ENCODE measurements at regions not wholly inside any gene's neighbourhood (a gene's known extent, or its start where the extent isn't known, plus 50 kb on each side); places are given as distances from the start of the nearest gene placed in this dataset.

GRCh38 chr5:2166306-2166978, 283.7 kb upstream of the IRX4 start:
- Mint-ChIP-seq H3K4me1 (ENCODE audit: low read depth) (no peaks in the 10 kb centered on the region), H3K27ac (no peak overlapping the region), H3K27me3 (ENCODE audit: low read depth) (no peaks in the 10 kb centered on the region), H3K9me3 (no peaks in the 10 kb centered on the region), H3K4me3 (no peak overlapping the region), H3K36me3 (ENCODE audit: low read depth) (no peaks in the 10 kb centered on the region)
- no peak for DNase-seq (ENCODE audit: low spot score)

DNA sequence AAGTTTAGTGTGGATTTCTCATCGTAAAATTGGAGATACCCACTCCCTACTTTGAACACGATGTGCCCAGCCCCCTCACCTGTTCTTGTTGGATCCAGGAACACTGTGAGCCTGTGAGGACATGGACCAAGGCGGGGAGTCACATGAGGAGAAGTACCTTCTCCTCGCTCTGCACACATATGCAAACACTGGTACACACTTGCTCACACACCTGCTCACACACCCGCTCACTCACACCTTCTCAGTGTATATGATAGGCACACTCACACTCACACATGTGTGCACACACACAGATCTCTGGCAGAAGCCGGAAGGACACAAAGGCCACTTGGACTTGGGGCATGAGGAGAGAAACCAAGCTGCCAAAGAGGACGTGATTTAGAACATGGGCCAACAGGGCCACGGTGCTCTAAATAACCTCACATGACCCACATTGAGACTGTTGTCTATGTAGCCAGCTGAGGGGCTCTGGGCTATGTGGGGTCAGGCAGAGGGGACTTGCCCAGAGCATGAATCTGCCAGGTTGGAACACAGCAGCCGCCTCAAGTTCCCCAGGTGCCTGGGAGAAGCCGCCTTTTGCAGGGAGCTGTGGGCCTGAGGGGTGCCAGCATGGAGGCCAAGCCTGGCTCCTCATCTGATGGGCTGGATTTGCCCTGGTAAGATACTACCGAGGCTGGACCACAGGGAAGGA, 283.0 kb upstream of the IRX4 start:
- Mint-ChIP-seq H3K36me3 (ENCODE audit: low read depth) (no peaks in the 10 kb centered on the region), H3K9me3 (no peaks in the 10 kb centered on the region)

DNA sequence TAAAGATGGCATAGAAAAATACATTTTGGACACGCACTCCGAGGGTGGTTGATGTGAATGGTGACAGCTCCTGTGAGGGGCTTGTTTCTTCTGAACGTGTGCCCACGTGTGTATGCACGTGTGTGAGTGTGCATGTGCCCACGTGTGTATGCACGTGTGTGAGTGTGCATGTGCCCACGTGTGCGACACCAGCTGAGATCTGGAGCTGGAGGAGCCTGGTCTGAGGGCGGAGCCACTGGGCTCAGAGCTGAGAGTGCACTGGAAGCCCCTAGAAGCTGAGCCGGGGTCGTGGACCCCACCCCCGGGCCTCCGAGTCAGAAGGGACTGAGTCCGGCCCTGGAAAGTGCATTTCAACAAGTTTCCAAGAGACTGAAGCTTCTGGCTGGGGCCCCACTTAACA, 282.5 kb upstream of the IRX4 start:
- Mint-ChIP-seq H3K36me3 (ENCODE audit: low read depth) (no peaks in the 10 kb centered on the region), H3K27ac (no peak overlapping the region), H3K9me3 (no peaks in the 10 kb centered on the region), H3K4me3 (no peak overlapping the region), H3K4me1 (ENCODE audit: low read depth) (no peaks in the 10 kb centered on the region), H3K27me3 (ENCODE audit: low read depth) (no peaks in the 10 kb centered on the region)
- DNase-seq (ENCODE audit: low spot score), result no peak

More for the DNA sequence above, 283.0 kb upstream of the IRX4 start:
- Mint-ChIP-seq H3K4me3 (no peak overlapping the region), H3K27ac (no peak overlapping the region), H3K4me1 (ENCODE audit: low read depth) (no peaks in the 10 kb centered on the region), H3K27me3 (ENCODE audit: low read depth) (no peaks in the 10 kb centered on the region)
- no peak for DNase-seq (ENCODE audit: low spot score)

- DNase-seq (ENCODE audit: low spot score), result no peak
- H3K4me1 Mint-ChIP-seq (ENCODE audit: low read depth), result no peaks in the 10 kb centered on the region
- H3K27me3 Mint-ChIP-seq (ENCODE audit: low read depth), result no peaks in the 10 kb centered on the region
- H3K4me3 Mint-ChIP-seq, result no peak overlapping the region
- H3K36me3 Mint-ChIP-seq (ENCODE audit: low read depth), result no peaks in the 10 kb centered on the region
- H3K27ac Mint-ChIP-seq, result no peak overlapping the region
- H3K9me3 Mint-ChIP-seq, result no peaks in the 10 kb centered on the region
Measured at GRCh38 chr5:2164586-2164985, 281.9 kb upstream of the IRX4 start.

GRCh38 chr5:2163940-2164490, 281.3 kb upstream of the IRX4 start:
- Mint-ChIP-seq H3K4me3 (no peak overlapping the region), H3K9me3 (no peaks in the 10 kb centered on the region), H3K27ac (no peak overlapping the region), H3K4me1 (ENCODE audit: low read depth) (no peaks in the 10 kb centered on the region), H3K27me3 (ENCODE audit: low read depth) (no peaks in the 10 kb centered on the region), H3K36me3 (ENCODE audit: low read depth) (no peaks in the 10 kb centered on the region)
- no peak for DNase-seq (ENCODE audit: low spot score)

DNA sequence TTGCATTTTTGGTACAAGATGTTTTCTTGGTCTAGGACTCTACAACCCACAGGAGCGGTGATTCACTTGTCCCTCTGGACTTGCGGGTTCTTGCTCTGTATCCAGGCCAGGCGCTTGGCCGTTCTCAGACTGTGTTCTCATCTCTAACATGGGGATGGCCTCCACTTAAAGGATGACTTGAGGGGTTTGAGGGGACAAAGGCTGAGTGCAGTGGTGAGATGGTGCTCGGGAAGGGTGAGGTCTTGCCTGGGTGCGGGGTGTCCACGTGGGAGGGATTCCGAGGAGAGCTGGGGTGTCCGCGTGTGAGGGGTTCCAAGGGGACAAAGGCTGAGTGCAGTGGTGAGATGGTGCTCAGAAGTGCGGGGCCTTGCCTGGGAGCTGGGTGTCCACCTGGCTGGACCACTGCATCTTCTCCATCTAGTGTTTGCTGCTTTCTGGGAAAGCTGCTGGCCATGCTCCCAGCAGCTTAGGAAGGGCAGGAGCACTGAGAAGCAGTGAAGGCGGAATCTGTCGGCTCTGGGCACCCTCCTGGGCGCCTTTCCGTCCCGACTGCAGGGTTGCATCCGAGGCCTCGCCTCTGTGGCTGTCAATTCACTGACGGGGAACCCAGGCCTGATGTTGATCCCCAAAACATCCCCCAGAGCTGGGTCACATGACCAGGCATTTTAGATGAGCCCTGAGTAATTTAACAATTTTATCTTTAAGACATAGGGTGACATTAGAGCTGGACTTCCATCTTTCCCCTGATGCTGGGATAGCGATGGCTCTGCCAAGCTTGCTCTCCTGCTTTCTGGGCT, 280.5 kb upstream of the IRX4 start:
- no peak overlapping the region for H3K4me3 Mint-ChIP-seq
- H3K36me3 Mint-ChIP-seq (ENCODE audit: low read depth), result no peaks in the 10 kb centered on the region
- no peak for DNase-seq (ENCODE audit: low spot score)
- no peaks in the 10 kb centered on the region for H3K9me3 Mint-ChIP-seq
- no peak overlapping the region for H3K27ac Mint-ChIP-seq
- H3K27me3 Mint-ChIP-seq (ENCODE audit: low read depth), result no peaks in the 10 kb centered on the region
- no peaks in the 10 kb centered on the region for H3K4me1 Mint-ChIP-seq (ENCODE audit: low read depth)

- Mint-ChIP-seq H3K4me1 (ENCODE audit: low read depth) (no peaks in the 10 kb centered on the region), H3K9me3 (no peaks in the 10 kb centered on the region), H3K27ac (no peak overlapping the region), H3K4me3 (no peak overlapping the region), H3K27me3 (ENCODE audit: low read depth) (no peaks in the 10 kb centered on the region), H3K36me3 (ENCODE audit: low read depth) (no peaks in the 10 kb centered on the region)
- no peak for DNase-seq (ENCODE audit: low spot score)
Measured at GRCh38 chr5:2160811-2161210, 278.1 kb upstream of the IRX4 start.

DNA sequence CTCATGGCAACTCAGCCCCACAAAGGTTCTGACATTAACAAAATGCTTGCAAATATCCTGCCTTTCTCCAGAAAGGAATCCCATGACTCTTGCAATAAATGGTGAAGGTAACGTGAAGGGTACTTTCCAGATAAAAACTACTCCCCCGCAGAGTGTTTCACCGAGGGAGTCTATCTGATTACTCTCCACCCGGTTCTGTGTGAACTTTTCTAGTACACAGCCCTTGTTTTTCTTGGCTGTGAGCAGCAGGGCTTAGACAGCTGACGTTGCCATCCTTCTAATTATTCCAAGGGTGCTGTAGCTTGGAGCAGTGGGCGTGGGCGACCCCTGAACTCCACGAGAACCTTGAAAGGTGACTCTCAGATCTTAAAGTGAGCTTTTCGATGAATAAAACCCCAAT, 276.0 kb upstream of the IRX4 start:
- Mint-ChIP-seq H3K4me3 (no peak overlapping the region), H3K27ac (no peak overlapping the region), H3K36me3 (ENCODE audit: low read depth) (no peaks in the 10 kb centered on the region), H3K4me1 (ENCODE audit: low read depth) (no peaks in the 10 kb centered on the region), H3K27me3 (ENCODE audit: low read depth) (no peaks in the 10 kb centered on the region), H3K9me3 (no peaks in the 10 kb centered on the region)
- no peak for DNase-seq (ENCODE audit: low spot score)

DNA sequence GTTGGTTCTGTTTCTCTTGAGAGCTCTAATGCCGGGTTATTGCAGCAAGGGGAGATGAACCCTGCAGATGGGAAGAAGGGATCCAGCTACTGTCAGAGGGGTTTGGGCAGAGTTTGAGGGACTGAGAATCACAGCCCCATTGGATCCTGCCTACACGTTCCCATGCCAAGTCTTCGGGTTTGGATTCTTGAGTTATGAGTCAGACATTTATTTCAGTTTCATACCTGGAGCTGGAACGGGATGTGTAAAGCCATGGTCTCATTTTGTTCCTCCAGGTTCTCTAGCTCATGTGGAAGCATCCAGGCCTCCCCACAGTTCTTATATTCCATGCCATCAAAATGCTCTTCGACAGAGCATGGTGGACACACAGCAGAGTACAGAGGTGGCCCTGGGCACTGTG, 275.4 kb upstream of the IRX4 start:
- no peak overlapping the region for H3K27ac Mint-ChIP-seq
- no peaks in the 10 kb centered on the region for H3K27me3 Mint-ChIP-seq (ENCODE audit: low read depth)
- no peak overlapping the region for H3K4me3 Mint-ChIP-seq
- no peaks in the 10 kb centered on the region for H3K9me3 Mint-ChIP-seq
- H3K36me3 Mint-ChIP-seq (ENCODE audit: low read depth), result no peaks in the 10 kb centered on the region
- DNase-seq (ENCODE audit: low spot score), result no peak
- H3K4me1 Mint-ChIP-seq (ENCODE audit: low read depth), result no peaks in the 10 kb centered on the region

GRCh38 chr5:2157372-2157771, 274.6 kb upstream of the IRX4 start:
- no peaks in the 10 kb centered on the region for H3K4me1 Mint-ChIP-seq (ENCODE audit: low read depth)
- no peak overlapping the region for H3K27ac Mint-ChIP-seq
- DNase-seq (ENCODE audit: low spot score), result no peak
- no peaks in the 10 kb centered on the region for H3K36me3 Mint-ChIP-seq (ENCODE audit: low read depth)
- no peak overlapping the region for H3K4me3 Mint-ChIP-seq
- H3K27me3 Mint-ChIP-seq (ENCODE audit: low read depth), result no peaks in the 10 kb centered on the region
- no peaks in the 10 kb centered on the region for H3K9me3 Mint-ChIP-seq

DNA sequence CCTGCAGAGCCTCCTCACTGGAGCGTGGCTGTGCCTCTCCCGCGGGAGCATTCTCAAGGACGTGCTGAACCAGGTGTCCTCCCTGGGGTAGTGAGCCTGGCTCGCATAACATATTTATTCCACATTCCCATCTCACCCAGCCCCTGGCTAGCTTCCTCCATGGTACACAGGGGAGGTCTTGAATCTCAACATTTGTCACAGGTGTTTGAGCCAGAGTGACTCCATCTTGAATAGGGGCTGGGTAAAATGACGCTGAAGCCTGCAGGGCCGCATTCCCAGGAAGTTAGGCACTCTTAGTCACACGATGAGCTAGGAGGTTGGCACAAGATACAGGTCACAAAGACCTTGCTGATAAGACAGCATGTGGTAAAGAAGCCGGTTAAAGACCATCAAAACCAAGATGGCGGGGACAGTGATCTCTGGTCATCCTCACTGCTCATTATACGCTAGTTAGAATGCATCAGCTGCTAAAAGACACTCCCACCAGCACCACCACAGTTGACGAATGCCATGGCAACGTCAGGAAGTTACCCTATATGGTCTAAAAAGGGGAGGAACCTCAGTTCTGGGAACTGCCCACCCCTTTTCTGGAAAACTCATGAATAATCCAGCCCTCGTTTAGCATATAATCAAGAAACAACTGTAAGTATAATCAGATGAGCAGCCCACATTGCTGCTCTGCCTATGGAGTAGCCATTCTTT, 273.8 kb upstream of the IRX4 start:
- no peak overlapping the region for H3K27ac Mint-ChIP-seq

DNA sequence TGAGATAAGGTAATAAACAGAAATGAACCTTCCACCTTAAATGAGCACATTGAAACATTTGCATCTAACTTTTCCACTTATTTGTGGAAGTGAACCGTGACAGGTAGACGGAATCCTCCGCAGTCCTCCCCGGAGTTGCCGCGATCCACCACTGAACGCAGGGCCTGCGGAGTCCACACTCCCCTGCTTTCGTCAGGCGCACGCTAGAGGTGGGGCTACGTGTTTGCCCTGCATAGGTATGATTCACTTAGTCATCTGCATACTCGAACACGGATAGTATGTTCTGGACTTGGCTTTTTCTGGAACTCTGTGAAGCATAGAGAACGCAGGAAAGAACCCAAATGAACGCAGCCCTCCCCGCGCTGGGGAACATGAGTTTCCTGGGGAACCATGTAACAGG, 272.8 kb upstream of the IRX4 start:
- DNase-seq (ENCODE audit: low spot score), result no peak
- H3K27me3 Mint-ChIP-seq (ENCODE audit: low read depth), result no peaks in the 10 kb centered on the region
- no peaks in the 10 kb centered on the region for H3K36me3 Mint-ChIP-seq (ENCODE audit: low read depth)
- no peaks in the 10 kb centered on the region for H3K9me3 Mint-ChIP-seq
- no peak overlapping the region for H3K4me3 Mint-ChIP-seq
- peaks cover 1% of the 10 kb centered on the region for H3K4me1 Mint-ChIP-seq (ENCODE audit: low read depth)
- no peak overlapping the region for H3K27ac Mint-ChIP-seq

More for the DNA sequence above, 273.8 kb upstream of the IRX4 start:
- Mint-ChIP-seq H3K4me1 (ENCODE audit: low read depth) (no peaks in the 10 kb centered on the region), H3K36me3 (ENCODE audit: low read depth) (no peaks in the 10 kb centered on the region), H3K27me3 (ENCODE audit: low read depth) (no peaks in the 10 kb centered on the region), H3K9me3 (no peaks in the 10 kb centered on the region), H3K4me3 (no peak overlapping the region)
- DNase-seq (ENCODE audit: low spot score), result no peak

DNA sequence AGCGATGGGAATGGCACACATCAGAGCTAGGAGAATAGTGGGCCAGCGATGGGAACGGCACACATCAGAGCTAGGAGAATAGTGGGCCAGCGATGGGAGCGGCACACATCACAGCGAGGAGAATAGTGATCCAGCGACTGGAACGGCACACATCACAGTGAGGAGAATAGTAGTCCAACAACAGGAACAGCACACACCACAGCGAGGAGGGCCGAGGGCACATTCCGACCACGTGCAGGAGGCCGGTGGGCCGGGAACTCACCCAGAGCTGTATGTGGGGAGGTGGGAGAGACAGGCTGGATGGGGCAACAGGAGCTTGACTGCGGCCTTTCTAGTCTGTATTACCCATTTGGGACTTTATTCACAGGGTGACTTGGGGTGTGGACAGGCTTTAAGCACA, 271.1 kb upstream of the IRX4 start:
- H3K9me3 Mint-ChIP-seq, result no peaks in the 10 kb centered on the region
- no peaks in the 10 kb centered on the region for H3K36me3 Mint-ChIP-seq (ENCODE audit: low read depth)
- no peak overlapping the region for H3K27ac Mint-ChIP-seq
- H3K4me3 Mint-ChIP-seq, result no peak overlapping the region
- H3K27me3 Mint-ChIP-seq (ENCODE audit: low read depth), result no peaks in the 10 kb centered on the region
- H3K4me1 Mint-ChIP-seq (ENCODE audit: low read depth), result peaks cover 3% of the 10 kb centered on the region
- DNase-seq (ENCODE audit: low spot score), result no peak

GRCh38 chr5:2153350-2153749, 270.6 kb upstream of the IRX4 start:
- Mint-ChIP-seq H3K4me1 (ENCODE audit: low read depth) (peaks cover 3% of the 10 kb centered on the region), H3K36me3 (ENCODE audit: low read depth) (no peaks in the 10 kb centered on the region), H3K27me3 (ENCODE audit: low read depth) (no peaks in the 10 kb centered on the region), H3K9me3 (no peaks in the 10 kb centered on the region), H3K4me3 (no peak overlapping the region), H3K27ac (no peak overlapping the region)
- no peak for DNase-seq (ENCODE audit: low spot score)

Data from T-helper 2 cell treated with Interferon-gamma antibody and Interleukin-4, amounts not matched to agents 5 μg/mL and 100 μg/mL, for 36 hours (primary cell).